ELR (cell line): ENCODE measurements at regions not wholly inside any gene's neighbourhood (a gene's known extent, or its start where the extent isn't known, plus 50 kb on each side); places are given as distances from the start of the nearest gene placed in this dataset.

Experiments
- DNase-seq: peaks from one replicate; pipeline ENCODE4 v3.0.0-alpha.2; 2015; ENCODE audit warnings: low read depth

- no peak for DNase-seq
Measured at GRCh38 chr11:110027627-110028371, 65.4 kb upstream of the ZC3H12C start.

- no peak for DNase-seq
Measured at GRCh38 chr11:110028921-110029320, 64.3 kb upstream of the ZC3H12C start.

- DNase-seq, result no peak
Measured at GRCh38 chr11:110029714-110030113, 63.5 kb upstream of the ZC3H12C start.

GRCh38 chr11:110031171-110031570, 62.0 kb upstream of the ZC3H12C start:
- peak; percentile 56 for DNase-seq

GRCh38 chr11:110032259-110032658, 60.9 kb upstream of the ZC3H12C start:
- no peak for DNase-seq

- peak; percentile 16 for DNase-seq
Measured at GRCh38 chr11:110032957-110033570, 60.1 kb upstream of the ZC3H12C start.

- DNase-seq, result no peak
Measured at GRCh38 chr11:110034806-110035205, 58.4 kb upstream of the ZC3H12C start.

GRCh38 chr11:110035357-110035756, 57.8 kb upstream of the ZC3H12C start:
- no peak for DNase-seq

- DNase-seq, result no peak
Measured at GRCh38 chr11:110038201-110038600, 55.0 kb upstream of the ZC3H12C start.
